GM12875 (cell line): ENCODE measurements at regions not wholly inside any gene's neighbourhood (a gene's known extent, or its start where the extent isn't known, plus 50 kb on each side); places are given as distances from the start of the nearest gene placed in this dataset.

Experiments used
- H3K4me3 ChIP-seq: one replicate; pipeline ENCODE4 v1.5.1; 2011; ENCODE audit warnings: low read depth, low read length, control low read depth
- TF ChIP-seq, protein P1 (sequence below): IDR thresholded peaks from 2 replicates; pipeline ENCODE4 v1.5.1; 2011; ENCODE audit warnings: low read depth, mild to moderate bottlenecking, control low read depth, inconsistent platforms, low read length, moderate library complexity, borderline replicate concordance; ENCODE audit not compliant: insufficient read depth

DNA sequence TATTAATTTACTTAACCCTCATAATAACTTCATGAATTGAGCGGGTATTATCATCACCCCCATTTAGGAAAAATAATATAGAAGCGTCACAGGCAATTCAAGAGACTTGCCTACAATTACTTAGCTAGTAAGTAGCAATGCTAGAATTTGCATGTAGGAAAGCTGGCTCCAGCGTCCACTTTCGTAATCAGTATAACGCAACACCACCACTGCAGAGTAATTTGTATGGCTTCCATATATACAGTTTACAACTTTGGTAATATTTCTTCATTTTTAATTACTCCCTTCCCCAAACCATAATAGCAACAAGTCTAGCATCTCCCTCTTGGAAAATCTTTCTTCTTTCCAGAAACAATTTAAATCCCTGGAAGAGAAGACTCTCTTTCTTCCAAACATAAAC, 89.9 kb upstream of the OR5AK2 start:
- no peak overlapping the region for H3K4me3 ChIP-seq
- TF ChIP-seq, protein P1, sequence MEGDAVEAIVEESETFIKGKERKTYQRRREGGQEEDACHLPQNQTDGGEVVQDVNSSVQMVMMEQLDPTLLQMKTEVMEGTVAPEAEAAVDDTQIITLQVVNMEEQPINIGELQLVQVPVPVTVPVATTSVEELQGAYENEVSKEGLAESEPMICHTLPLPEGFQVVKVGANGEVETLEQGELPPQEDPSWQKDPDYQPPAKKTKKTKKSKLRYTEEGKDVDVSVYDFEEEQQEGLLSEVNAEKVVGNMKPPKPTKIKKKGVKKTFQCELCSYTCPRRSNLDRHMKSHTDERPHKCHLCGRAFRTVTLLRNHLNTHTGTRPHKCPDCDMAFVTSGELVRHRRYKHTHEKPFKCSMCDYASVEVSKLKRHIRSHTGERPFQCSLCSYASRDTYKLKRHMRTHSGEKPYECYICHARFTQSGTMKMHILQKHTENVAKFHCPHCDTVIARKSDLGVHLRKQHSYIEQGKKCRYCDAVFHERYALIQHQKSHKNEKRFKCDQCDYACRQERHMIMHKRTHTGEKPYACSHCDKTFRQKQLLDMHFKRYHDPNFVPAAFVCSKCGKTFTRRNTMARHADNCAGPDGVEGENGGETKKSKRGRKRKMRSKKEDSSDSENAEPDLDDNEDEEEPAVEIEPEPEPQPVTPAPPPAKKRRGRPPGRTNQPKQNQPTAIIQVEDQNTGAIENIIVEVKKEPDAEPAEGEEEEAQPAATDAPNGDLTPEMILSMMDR, result no peak

DNA sequence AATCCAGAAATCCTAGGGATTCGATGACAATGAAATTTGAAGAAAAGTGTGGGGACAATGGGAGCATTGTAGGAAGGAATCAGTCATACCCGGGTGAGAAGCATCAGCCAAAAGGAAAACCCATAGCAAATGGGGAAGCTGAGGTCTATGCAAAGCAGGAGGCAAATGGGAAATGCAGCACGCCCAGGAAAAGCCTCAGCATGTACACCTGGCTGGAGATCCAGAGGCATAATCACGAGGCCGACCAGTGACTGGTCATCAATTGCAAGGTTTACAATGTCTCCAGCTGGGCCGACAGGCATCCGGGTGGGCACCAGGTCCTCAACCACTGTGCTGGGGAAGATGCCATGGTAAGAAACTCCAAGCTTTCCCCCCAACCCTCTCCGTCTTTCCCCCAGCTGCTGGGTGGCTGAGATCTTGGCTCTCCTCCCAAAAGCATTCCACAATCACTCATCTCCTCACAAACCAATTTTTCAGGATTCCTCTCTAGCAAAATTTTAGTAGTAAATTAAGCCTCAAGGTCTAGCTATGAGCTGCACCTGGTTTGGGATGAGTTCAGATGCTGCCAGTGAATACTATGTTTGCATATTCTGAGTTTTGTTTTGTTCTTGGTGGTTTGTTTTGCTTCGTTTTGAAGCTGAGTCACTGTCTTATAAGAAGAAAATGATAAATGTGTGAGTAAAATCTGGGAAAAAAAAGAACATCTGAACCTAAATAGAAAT, 98.0 kb upstream of the OR5AK2 start:
- TF ChIP-seq, protein P1, result no peak
- no peak overlapping the region for H3K4me3 ChIP-seq

DNA sequence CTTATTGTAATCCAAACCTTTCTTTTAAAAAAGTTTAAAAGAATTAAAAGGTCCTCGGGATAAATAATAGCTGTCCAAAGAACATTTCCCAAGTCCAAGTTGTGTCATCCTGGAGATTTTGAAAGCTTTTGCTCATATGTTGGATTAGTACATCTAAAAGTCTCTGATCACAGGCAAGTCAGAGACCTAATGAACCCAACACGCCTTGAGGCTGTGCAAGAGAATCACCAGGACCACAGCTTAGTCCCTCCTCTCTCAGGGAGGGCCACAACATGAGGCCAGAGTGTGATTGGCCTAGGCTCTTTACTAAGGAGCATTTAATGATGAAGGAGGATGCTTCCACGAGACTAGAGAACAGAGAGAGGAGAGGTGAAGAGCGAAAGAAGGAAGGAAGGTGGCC, 98.7 kb upstream of the OR5AK2 start:
- H3K4me3 ChIP-seq, result no peak overlapping the region
- TF ChIP-seq, protein P1, result no peak

DNA sequence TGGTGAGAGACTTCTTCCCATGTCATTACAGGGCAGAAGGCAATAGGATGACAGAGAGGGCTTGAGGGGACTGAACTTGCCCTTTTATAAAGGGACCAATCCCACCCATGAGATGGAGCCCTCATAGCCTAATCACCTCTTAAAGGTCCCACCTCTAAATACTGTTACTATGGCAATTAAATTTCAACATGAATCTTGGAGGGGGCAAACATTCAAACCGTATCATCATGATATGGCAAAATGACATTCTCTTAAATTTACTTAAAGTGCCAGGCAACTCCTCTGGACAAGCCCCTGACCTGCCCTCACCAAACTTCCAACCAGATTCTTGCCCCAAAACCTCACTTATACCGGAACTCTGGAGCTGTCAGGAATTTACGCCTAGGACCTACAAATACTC, 100.8 kb upstream of the OR5AK2 start:
- TF ChIP-seq, protein P1, result no peak

DNA sequence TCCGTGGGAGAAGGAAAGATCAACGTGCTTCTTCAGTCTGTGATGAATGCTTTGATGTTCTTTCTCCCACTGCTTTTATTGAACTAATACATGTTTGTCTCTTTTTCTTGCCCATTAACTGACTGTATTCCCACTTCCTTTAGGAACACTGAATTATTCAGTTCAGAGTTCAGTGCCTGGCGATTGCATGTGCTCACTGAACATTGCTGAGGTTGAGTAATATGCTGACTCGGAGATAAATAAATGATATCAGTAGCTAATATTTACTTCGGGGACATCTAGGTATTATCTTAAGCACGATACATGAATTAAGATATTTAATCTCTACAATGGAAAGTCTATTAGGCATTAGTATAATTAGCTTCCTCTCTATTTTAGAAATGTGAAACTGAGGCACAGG, 102.3 kb upstream of the OR5AK2 start:
- TF ChIP-seq, protein P1, result no peak
- H3K4me3 ChIP-seq, result no peak overlapping the region

More for the DNA sequence above, 100.8 kb upstream of the OR5AK2 start:
- H3K4me3 ChIP-seq, result no peak overlapping the region

DNA sequence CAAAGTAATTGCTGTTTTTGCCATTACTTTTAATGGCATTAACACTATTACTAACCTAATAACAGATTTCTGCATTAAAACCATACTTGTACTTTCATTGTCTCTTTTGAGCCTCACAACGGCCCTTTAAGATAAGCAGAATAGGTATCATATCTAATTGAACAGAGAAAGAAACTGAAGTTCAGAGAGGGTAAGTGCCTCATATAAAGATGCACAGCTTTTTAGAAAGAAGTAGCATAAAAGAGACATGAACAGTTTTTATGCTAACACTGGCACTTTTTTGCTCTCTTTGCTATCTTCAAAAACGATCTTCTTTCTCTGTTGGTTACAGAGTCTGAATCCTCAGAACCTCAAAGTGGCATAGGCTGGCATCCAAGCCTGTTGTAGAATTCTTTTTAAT, 102.9 kb upstream of the OR5AK2 start:
- no peak overlapping the region for H3K4me3 ChIP-seq
- TF ChIP-seq, protein P1, result no peak

DNA sequence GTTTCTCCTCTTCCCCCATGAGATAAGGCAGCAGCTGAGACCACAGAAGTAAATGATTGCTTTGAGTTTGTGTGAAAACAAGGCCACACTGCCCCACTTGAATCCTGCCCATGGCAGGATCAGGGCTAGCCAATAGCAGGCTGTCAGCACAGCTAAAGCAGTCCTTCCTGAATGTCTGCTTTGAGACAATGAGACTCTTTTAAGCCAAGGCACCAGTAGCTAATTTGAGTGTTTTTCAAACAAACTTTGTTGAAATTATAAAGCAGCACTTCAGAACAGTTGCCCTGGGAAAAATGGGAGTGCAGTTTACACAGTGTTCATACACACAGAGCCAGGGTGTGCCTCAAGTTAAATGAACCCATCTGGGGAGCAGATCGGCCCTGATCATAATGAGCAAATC, 103.5 kb upstream of the OR5AK2 start:
- TF ChIP-seq, protein P1, result no peak
- no peak overlapping the region for H3K4me3 ChIP-seq
